PC-3 (cell line): ENCODE measurements at regions not wholly inside any gene's neighbourhood (a gene's known extent, or its start where the extent isn't known, plus 50 kb on each side); places are given as distances from the start of the nearest gene placed in this dataset.

Source experiments
- ATAC-seq: fragments of 200-7000 bp; cut with Tn5 transposase; 2 replicates; pipeline ENCODE4 v1.9.1; 2020; ENCODE audit warnings: mild to moderate bottlenecking, moderate library complexity
- BruUV-seq: library from RNA; stranded (reverse); fragments of 400-500 nt; replicated peaks from 2 replicates; lab custom pipeline; 2021; lab: Mats Ljungman, UMichigan
- CTCF ChIA-PET: fragments of 300-600 bp; sonication (Branson Sonifier 250); formaldehyde crosslinking; loops from one replicate; lab custom pipeline; 2022; ENCODE audit warnings: antibody characterized with exemption; lab: Charles Lee
- POLR2A ChIA-PET: fragments of 300-600 bp; sonication (Branson Sonifier 250); formaldehyde crosslinking; loops from one replicate; lab custom pipeline; 2022; ENCODE audit warnings: antibody characterized with exemption; ENCODE audit not compliant: unreplicated experiment; lab: Charles Lee
- DNase-seq: peaks from one replicate; pipeline ENCODE4 v3.0.0-alpha.2; 2015
- H2AFZ ChIP-seq: fragments of 300-600 bp; sonication (generic); 2 replicates; pipeline ENCODE4 v1.6.0; 2016; ENCODE audit warnings: antibody characterized with exemption, low read length
- H3F3A ChIP-seq: fragments of 300-600 bp; sonication (generic); one replicate; pipeline ENCODE4 v1.6.0; 2017; ENCODE audit warnings: antibody characterized with exemption, low read length, control low read depth, mild to moderate bottlenecking; ENCODE audit not compliant: unreplicated experiment
- H3K27ac ChIP-seq: fragments of 300-600 bp; sonication (generic); 2 replicates; pipeline ENCODE4 v1.5.1; 2016; ENCODE audit warnings: mild to moderate bottlenecking, low read length
- H3K27me3 ChIP-seq: fragments of 300-600 bp; sonication (generic); 2 replicates; pipeline ENCODE4 v1.6.1; 2016; ENCODE audit warnings: low read length, mixed read lengths
- H3K36me3 ChIP-seq: fragments of 300-600 bp; sonication (generic); 2 replicates; pipeline ENCODE4 v1.6.1; 2016; ENCODE audit warnings: low read depth, mixed run types, low read length, mixed read lengths
- H3K4me1 ChIP-seq: fragments of 300-600 bp; sonication (generic); 2 replicates; pipeline ENCODE4 v1.5.1; 2016; ENCODE audit warnings: low read length; ENCODE audit not compliant: insufficient read depth
- H3K4me2 ChIP-seq: fragments of 300-600 bp; sonication (generic); 2 replicates; pipeline ENCODE4 v1.6.0; 2016; ENCODE audit warnings: low read length
- H3K4me3 ChIP-seq: fragments of 300-600 bp; sonication (generic); 2 replicates; pipeline ENCODE4 v1.5.1; 2016; ENCODE audit warnings: mild to moderate bottlenecking, low read length, mixed read lengths
- H3K79me2 ChIP-seq: fragments of 300-600 bp; sonication (generic); 2 replicates; pipeline ENCODE4 v1.6.1; 2017; ENCODE audit warnings: low read length, mixed read lengths
- H3K9ac ChIP-seq: fragments of 300-600 bp; sonication (generic); 2 replicates; pipeline ENCODE4 v1.6.0; 2016; ENCODE audit warnings: mild to moderate bottlenecking, low read length
- H3K9me2 ChIP-seq: fragments of 300-600 bp; sonication (generic); replicated peaks from 2 replicates; pipeline ENCODE4 v1.6.1; 2016; ENCODE audit warnings: mixed run types, low read length, mixed read lengths
- H3K9me3 ChIP-seq: fragments of 300-600 bp; sonication (generic); 2 replicates; pipeline ENCODE4 v1.6.1; 2016; ENCODE audit warnings: low read length, mixed read lengths
- H4K20me1 ChIP-seq: fragments of 300-600 bp; sonication (generic); 2 replicates; pipeline ENCODE4 v1.6.1; 2016; ENCODE audit warnings: low read length, mixed read lengths
- EZH2 ChIP-seq: fragments of 300-600 bp; sonication (generic); IDR thresholded peaks from one replicate; pipeline ENCODE4 v1.6.1; 2017; ENCODE audit warnings: antibody characterized with exemption, mild to moderate bottlenecking, low read length; ENCODE audit not compliant: unreplicated experiment
- EZH2phosphoT487 ChIP-seq: fragments of 300-600 bp; sonication (generic); IDR thresholded peaks from 2 replicates; pipeline ENCODE4 v1.6.1; 2018; ENCODE audit warnings: mild to moderate bottlenecking, antibody characterized with exemption, low read length, borderline replicate concordance
- intact Hi-C: fragments of 100-400 bp; cut with micrococcal nuclease; formaldehyde crosslinking; loops from 2 replicates; pipeline ENCODE4 v1.9.0; 2023
- TF ChIP-seq, protein P1 (sequence below): fragments of 300-600 bp; sonication (generic); conservative IDR thresholded peaks from 2 replicates; pipeline ENCODE4 v1.5.1; 2017; ENCODE audit warnings: antibody characterized with exemption, low read depth, mild to moderate bottlenecking, low read length

DNA sequence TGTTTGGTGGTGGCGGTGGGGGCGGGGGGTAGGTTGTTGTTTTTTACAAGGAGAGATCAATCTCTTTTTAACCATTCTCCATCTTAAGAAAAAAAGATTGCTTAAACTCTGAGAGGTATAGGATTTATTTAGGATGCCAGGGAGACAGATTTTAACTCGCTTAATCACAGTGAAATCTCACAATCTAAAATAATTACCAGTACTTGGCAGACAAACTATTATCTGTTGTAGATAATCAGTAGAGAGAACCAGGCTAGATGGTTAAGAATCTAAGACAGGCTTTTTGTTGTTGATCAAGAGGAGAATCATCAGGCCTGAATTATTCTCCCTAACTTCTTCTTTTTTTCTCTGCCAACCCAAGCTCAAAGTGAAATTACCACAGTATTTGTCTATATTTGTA is 470.2 kb upstream of the ADAMTS9 start:
- Histone ChIP-seq H3K27me3 (no peaks in the 10 kb centered on the region), H2AFZ (no peak overlapping the region), H3K79me2 (no peaks in the 10 kb centered on the region), H3K27ac (no peak overlapping the region), H3K4me1 (no peaks in the 10 kb centered on the region), H3K4me3 (no peak overlapping the region), H4K20me1 (no peaks in the 10 kb centered on the region), H3K4me2 (no peak overlapping the region), H3K9ac (no peak overlapping the region), H3K9me2 (no peaks in the 10 kb centered on the region), H3F3A (no peaks in the 10 kb centered on the region), H3K36me3 (no peaks in the 10 kb centered on the region), H3K9me3 (no peaks in the 10 kb centered on the region)
- intact Hi-C loops, result no loop called here
- TF ChIP-seq, protein P1, sequence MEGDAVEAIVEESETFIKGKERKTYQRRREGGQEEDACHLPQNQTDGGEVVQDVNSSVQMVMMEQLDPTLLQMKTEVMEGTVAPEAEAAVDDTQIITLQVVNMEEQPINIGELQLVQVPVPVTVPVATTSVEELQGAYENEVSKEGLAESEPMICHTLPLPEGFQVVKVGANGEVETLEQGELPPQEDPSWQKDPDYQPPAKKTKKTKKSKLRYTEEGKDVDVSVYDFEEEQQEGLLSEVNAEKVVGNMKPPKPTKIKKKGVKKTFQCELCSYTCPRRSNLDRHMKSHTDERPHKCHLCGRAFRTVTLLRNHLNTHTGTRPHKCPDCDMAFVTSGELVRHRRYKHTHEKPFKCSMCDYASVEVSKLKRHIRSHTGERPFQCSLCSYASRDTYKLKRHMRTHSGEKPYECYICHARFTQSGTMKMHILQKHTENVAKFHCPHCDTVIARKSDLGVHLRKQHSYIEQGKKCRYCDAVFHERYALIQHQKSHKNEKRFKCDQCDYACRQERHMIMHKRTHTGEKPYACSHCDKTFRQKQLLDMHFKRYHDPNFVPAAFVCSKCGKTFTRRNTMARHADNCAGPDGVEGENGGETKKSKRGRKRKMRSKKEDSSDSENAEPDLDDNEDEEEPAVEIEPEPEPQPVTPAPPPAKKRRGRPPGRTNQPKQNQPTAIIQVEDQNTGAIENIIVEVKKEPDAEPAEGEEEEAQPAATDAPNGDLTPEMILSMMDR, result no peak
- TF ChIP-seq EZH2phosphoT487, result no peak
- TF ChIP-seq EZH2, result no peak
- no TSS peak for BruUV-seq
- DNase-seq (no peak), ATAC-seq (no peak)
- POLR2A ChIA-PET, result no interaction called here
- CTCF ChIA-PET, result no interaction called here

DNA sequence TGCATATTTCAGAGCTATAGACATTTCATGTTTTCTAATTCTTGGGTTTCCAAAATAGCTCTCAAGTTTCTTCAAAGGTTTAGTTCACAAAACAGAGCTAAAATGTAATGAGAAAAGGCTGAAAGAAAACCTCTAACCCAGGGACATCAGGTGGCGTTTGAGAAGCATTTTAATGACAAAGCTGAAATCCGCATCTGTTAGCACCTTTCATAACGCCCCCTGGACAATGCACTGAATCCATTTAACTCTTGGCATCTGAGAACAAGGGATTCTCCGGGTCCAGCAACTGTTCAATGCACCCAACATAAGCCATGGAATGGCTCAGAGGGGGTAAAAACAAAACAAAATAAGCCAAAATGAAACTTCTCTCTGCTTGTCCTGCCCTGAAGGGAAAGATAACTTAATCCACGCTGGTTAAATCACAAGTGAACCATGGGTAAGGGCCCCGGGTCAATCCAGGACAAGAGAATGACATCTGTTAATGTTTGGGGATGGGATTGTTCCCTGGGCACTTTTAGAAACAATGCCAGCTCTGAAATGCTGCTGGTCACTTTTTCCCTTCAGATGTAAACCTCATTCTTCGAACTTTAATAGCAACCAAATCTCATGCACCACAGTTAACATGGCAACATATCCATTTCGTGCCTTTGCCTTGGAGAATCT is 466.2 kb upstream of the ADAMTS9 start:
- Histone ChIP-seq H3K9me3 (no peaks in the 10 kb centered on the region), H3F3A (no peaks in the 10 kb centered on the region), H3K4me1 (no peaks in the 10 kb centered on the region), H3K9ac (no peak overlapping the region), H4K20me1 (no peaks in the 10 kb centered on the region), H3K4me3 (no peak overlapping the region), H3K4me2 (no peak overlapping the region), H3K9me2 (no peaks in the 10 kb centered on the region), H3K27me3 (no peaks in the 10 kb centered on the region), H3K27ac (no peak overlapping the region), H2AFZ (no peak overlapping the region), H3K36me3 (no peaks in the 10 kb centered on the region), H3K79me2 (no peaks in the 10 kb centered on the region)
- no TSS peak for BruUV-seq
- intact Hi-C loops, result no loop called here
- ChIA-PET CTCF (no interaction called here), POLR2A (no interaction called here)
- TF ChIP-seq EZH2phosphoT487 (no peak), EZH2 (no peak)
- TF ChIP-seq, protein P1, result no peak
- no peak for ATAC-seq
- no peak for DNase-seq

DNA sequence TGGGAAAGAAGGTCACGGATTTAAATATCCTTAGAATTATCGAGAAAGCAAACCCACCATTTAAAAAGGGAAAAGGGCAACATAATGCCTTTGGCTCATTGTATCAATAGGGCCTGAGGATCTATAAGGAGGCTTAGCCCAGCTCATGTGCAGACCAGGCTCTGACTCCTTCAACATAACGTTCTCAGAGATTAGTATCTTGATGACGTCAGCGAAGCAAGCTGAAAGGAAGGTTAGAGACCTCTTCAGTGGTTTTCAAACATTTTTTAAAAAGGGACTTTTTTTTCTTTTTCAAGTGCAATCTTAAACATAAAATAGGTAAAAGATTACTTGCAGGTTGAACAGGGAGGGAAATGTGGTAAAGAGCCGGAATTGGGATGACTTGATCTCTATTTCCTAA is 463.9 kb upstream of the ADAMTS9 start:
- DNase-seq, result no peak
- no peaks in the 10 kb centered on the region for H3K9me3 ChIP-seq
- no peaks in the 10 kb centered on the region for H3K36me3 ChIP-seq
- H3K27ac ChIP-seq, result no peak overlapping the region
- ATAC-seq, result no peak
- H4K20me1 ChIP-seq, result no peaks in the 10 kb centered on the region
- CTCF ChIA-PET, result no interaction called here
- H3F3A ChIP-seq, result no peaks in the 10 kb centered on the region
- H3K27me3 ChIP-seq, result no peaks in the 10 kb centered on the region
- TF ChIP-seq EZH2 (no peak), EZH2phosphoT487 (no peak)
- TF ChIP-seq, protein P1, result no peak
- H2AFZ ChIP-seq, result no peak overlapping the region
- BruUV-seq, result no TSS peak
- H3K4me1 ChIP-seq, result no peaks in the 10 kb centered on the region
- H3K9me2 ChIP-seq, result no peaks in the 10 kb centered on the region
- no peaks in the 10 kb centered on the region for H3K79me2 ChIP-seq
- H3K9ac ChIP-seq, result no peak overlapping the region
- intact Hi-C loops, result no loop called here
- no peak overlapping the region for H3K4me2 ChIP-seq
- H3K4me3 ChIP-seq, result no peak overlapping the region
- POLR2A ChIA-PET, result no interaction called here
